GM12892 (cell line): ENCODE measurements at regions not wholly inside any gene's neighbourhood (a gene's known extent, or its start where the extent isn't known, plus 50 kb on each side); places are given as distances from the start of the nearest gene placed in this dataset.

Source experiments
- DNase-seq: peaks from one replicate; pipeline ENCODE4 v3.0.0; 2011; ENCODE audit not compliant: insufficient read length
- FAIRE-seq: peaks from 2 replicates; lab custom pipeline; 2011; peaks lifted over from hg19 to GRCh38; lab: Jason Lieb, UNC
- POLR2A ChIP-seq: IDR thresholded peaks from 2 replicates; pipeline ENCODE4 v1.6.1; 2011; ENCODE audit warnings: low read depth, low read length, control low read depth
- POLR2AphosphoS5 ChIP-seq: IDR thresholded peaks from 2 replicates; pipeline ENCODE4 v1.6.1; 2011; ENCODE audit warnings: low read depth, low read length, control low read depth
- TAF1 ChIP-seq: IDR thresholded peaks from 2 replicates; pipeline ENCODE4 v1.6.1; 2011; ENCODE audit warnings: low read depth, mild to moderate bottlenecking, control low read depth, low read length, borderline replicate concordance

DNA sequence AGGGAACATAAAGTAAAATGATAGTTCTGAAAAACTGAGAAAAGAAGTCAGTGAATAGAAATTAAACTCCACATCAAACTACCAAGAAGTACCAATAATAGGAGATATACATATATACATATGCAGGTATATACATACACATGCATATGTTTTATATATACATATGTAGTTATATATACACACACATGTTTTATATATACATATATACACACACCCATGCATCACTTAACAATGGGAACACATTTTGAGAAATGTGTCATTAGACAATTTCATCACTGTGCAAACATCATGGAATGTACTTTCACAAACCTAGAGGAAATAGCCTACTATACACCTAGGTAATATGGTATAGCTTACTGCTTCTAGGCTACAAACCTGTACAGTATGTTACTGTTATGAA is 626.8 kb upstream of the PCDH9 start:
- FAIRE-seq (no peak), DNase-seq (no peak)
- TF ChIP-seq POLR2AphosphoS5, result no peak
- TF ChIP-seq TAF1, result no peak

DNA sequence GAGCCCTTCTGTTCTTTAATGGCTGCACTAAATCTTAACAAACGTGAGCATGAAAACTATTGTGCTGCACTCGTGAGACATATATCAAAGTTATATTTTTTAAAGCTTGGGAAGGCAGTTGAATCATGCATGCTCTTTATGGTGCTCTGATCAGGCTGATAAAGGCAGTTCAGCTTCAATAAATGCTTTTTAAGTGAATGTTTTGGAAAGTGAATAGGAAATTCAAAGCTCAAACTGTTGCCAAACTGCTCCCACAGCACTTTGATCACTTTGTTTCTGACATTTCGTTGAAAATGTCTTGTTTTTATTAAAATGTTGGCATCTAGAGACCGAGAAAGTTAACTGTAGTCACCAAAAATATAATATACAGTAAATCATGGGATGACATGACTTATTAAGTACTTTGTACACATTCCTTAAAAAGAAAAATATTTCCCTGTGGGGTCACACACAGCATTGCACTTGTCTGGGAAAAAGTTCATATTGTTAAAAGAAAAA is 625.7 kb upstream of the PCDH9 start:
- TF ChIP-seq TAF1 (no peak), POLR2A (no peak), POLR2AphosphoS5 (no peak)
- no peak for FAIRE-seq
- no peak for DNase-seq

DNA sequence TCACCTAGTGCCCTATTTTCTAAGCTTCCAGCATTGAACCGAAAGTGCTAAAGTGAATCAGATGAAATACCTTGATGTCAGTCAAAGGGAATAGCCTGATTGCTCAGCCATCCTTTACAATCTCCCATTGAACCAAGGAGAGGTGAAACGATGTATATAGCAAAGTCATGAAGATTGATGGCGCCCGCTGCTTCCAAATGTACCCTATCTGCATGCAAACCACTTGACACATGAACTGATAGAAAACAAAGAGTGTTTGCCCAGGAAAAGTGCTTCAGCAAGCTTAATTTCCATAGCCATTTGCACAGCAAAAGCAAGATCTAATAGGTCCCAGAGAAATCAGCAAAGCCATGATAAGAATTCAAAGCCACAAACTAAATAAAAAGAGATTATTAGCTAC is 624.9 kb upstream of the PCDH9 start:
- FAIRE-seq, result no peak
- TF ChIP-seq POLR2AphosphoS5 (no peak), POLR2A (no peak), TAF1 (no peak)
- DNase-seq, result no peak

DNA sequence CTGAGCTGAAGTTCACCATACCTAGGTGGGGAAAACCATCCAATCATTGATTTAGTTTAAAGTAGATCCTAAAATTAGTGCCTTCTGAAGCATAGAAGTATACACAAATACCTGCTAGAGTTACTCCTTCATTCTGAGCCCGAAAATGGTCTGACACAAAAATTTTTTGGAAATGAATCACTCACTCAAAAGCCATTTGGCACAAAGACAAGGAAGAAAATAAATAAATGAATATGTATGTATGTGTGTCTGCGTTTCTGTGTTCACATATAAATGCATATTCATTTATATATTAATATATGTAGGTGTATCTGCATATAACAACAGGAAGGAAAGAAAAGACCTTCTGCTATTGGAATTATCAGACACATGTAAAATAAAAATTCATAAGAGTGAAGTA is 614.4 kb upstream of the PCDH9 start:
- FAIRE-seq (no peak), DNase-seq (no peak)
- TF ChIP-seq TAF1, result no peak
- TF ChIP-seq POLR2A, result no peak
- TF ChIP-seq POLR2AphosphoS5, result no peak

DNA sequence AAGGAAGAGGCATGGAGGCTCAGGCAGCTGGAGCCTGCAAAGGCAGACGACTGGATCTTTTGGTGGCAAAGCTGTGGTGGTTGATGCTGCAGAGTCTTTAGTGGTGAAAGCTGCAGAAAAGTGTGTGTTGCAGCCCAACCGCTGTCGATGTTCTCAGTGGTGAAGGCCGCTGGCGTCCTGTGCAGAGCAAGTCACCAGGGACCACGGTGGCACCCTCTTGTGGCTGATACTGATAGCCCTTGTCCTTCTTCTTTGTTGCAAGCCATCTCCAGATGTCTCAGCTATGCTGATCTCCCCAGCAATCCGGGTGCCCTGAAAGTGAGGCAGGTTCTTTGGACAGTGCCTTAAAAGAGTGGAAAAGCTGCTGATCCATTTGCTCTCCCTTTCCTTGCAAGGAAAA is 610.9 kb upstream of the PCDH9 start:
- TF ChIP-seq POLR2A, result no peak
- TF ChIP-seq POLR2AphosphoS5, result no peak
- no peak for TF ChIP-seq TAF1
- no peak for FAIRE-seq
- DNase-seq, result no peak

DNA sequence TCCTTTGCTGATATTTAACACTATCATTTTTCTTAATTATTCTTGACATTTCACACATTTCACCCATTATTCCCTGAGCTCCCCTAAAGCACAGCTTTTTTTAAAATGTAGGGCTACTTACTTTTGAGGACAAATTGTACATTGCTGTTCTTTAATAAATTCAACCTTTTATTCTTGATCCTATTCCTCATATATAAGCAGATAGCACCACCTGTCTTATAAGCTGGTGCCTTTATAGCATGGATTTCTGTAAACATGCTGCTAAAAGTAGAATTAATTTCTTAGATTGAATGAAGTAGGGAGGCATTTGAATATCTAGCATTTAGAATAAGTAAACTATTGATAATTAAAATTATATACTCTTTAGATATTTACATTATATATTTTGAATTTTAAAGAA is 603.4 kb upstream of the PCDH9 start:
- FAIRE-seq (no peak), DNase-seq (no peak)
- TF ChIP-seq POLR2AphosphoS5, result no peak
- TF ChIP-seq POLR2A, result no peak
- TF ChIP-seq TAF1, result no peak

DNA sequence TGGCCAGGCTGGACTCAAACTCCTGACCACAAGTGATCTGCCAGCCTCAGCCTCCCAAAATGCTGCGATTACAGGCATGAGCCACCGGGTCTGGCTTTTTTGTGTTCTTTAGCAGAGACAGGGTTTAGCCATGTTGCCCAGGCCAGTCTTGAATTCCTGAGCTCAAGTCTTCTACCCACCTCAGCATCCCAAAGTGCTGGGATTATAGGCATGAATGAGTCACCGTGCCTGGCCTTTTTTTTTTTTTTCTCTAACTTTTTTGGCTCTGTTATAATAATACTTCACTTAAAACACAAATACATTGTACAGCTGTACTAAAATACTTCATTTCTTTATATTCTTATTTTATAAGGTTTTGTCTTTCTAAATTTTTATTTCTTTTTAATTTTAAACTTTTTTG is 599.5 kb upstream of the PCDH9 start:
- no peak for FAIRE-seq

DNA sequence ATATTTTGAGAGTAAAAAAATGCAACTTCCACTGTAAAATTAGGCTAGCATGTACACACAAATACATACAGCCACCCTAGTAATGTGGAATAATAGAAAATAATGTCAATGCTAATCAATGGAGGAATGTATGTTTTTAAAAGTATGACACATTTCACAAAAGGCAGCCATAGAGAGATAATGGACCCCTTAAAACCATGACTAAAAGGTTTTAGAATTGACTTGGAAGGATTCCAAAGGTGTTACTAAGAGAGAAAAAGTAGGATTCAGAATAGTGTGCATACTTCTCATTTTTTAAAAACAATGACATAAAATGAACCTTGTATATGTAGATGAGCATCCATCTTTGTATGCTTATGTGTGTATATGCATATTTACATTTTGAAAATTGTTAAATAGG is 597.9 kb upstream of the PCDH9 start:
- FAIRE-seq, result no peak
- TF ChIP-seq POLR2AphosphoS5, result no peak
- no peak for TF ChIP-seq POLR2A
- no peak for TF ChIP-seq TAF1
- no peak for DNase-seq

More for the DNA sequence above, 599.5 kb upstream of the PCDH9 start:
- TF ChIP-seq TAF1 (no peak), POLR2AphosphoS5 (no peak), POLR2A (no peak)
- DNase-seq, result no peak

DNA sequence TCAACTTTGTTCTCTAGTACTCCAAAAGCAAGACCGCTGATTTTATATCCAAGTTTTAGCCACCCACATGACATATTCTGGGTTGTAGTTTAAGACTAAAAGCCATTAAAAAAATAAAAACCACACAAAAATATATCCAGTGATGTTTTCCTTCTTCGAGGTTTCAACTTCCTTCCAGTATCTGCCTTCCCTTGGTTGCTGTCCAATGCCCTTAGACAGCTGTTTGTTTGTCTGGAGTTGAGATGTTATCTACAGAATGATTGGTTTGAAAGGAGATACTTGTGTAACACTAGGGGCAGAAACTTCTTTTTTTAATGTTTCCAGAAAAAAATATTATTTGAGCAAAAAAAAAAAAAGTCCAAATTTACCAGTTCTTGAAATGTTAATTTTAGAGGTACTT is 591.5 kb upstream of the PCDH9 start:
- TF ChIP-seq TAF1, result no peak
- TF ChIP-seq POLR2A, result no peak
- no peak for TF ChIP-seq POLR2AphosphoS5

DNA sequence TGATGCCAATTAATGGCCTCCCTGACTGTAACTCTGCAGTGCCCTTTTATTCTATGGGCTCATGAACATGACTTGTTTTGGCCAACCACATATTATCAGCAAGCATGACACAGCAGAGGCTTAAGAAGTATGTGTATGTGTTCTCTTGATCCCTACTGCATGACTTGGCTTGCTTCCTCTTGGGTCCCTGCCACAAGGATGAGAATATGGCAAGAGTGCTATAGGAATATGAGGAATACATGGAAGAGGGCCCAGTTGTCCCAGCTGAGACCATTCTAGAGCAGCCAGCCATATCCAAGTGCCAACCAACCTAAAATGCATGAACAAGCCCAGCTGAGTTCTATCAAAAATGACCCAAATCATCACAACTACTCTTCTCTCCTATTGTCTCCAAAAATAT is 576.7 kb upstream of the PCDH9 start:
- FAIRE-seq (no peak), DNase-seq (no peak)
- TF ChIP-seq TAF1 (no peak), POLR2AphosphoS5 (no peak), POLR2A (no peak)

More for the DNA sequence above, 591.5 kb upstream of the PCDH9 start:
- no peak for FAIRE-seq
- no peak for DNase-seq

DNA sequence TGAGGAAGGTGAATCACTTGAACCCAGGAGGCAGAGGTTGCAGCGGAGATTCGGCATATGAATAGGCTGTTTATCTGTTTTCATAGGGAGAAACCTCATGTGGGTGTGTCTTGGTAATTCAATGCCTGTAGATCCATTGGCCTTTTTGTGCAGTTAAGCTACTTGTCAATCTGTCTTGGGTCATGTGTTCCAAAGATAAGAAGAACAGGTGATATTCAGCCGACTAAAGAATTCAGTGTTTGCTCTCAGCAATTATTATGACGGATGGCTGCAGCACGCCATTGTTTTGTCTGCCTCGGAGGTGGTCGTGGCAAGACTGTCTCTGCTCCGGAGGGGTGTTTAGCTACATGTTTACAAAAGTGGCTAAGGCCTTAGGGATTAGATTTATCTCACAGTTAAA is 573.0 kb upstream of the PCDH9 start:
- FAIRE-seq (no peak), DNase-seq (no peak)
- TF ChIP-seq TAF1, result no peak
- TF ChIP-seq POLR2AphosphoS5, result no peak

DNA sequence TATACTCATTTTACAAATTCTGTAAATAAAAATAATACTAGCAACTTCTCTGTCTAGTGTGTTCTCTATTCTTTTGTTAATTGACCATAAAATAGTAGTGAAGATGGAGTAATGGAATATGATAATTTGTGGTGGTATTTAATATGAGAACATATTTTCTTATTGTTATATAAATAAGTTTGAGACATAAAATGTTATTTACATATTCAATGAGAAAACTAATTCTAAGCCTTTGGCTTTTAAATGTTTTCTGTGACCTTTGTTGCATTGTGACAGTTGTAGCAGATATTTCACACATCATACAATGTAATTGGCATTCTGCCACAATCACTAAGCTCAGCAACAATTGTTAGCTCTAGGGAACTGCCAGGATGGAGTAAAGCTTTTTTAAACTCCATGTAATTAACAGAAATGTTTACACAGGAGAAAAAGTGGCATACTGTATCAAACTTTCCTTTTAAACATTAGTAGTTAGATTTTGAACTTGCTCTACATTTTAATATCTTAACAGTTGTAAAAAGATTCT is 562.1 kb upstream of the PCDH9 start:
- no peak for FAIRE-seq
- TF ChIP-seq POLR2AphosphoS5 (no peak), TAF1 (no peak), POLR2A (no peak)
- no peak for DNase-seq
